Small intestine (tissue), 7 donors: ENCODE measurements at regions not wholly inside any gene's neighbourhood (a gene's known extent, or its start where the extent isn't known, plus 50 kb on each side); places are given as distances from the start of the nearest gene placed in this dataset.
"Not testable (repeated sequence)": the region's sequence is repeated elsewhere in the genome, so short reads cannot be mapped to it uniquely, and the experiment has no call there.

Source experiments
- DNase-seq, 2 donors: peaks; one replicate each; pipeline versions ENCODE4 v3.0.0 to v3.0.0-alpha.2; 2013
- FAIRE-seq: peaks from 2 replicates; lab custom pipeline; 2012; peaks lifted over from hg19 to GRCh38; lab: Jason Lieb, UNC
- H3K27ac ChIP-seq, 3 donors: one replicate each; pipeline ENCODE4 v1.5.1; 2013; ENCODE audit warnings: low read length in 2 of 3, mild to moderate bottlenecking in 2 of 3, control low read depth in 1 of 3, inconsistent platforms in 1 of 3, low read depth in 1 of 3, moderate library complexity in 1 of 3
- H3K27me3 ChIP-seq, 3 donors: one replicate each; pipeline ENCODE4 v1.6.1; 2013; ENCODE audit warnings: low read length in 3 of 3, inconsistent platforms in 1 of 3; ENCODE audit not compliant: control insufficient read depth in 3 of 3, insufficient read depth in 3 of 3
- H3K36me3 ChIP-seq, 3 donors: one replicate each; pipeline ENCODE4 v1.6.1; 2013; ENCODE audit warnings: low read length in 3 of 3, inconsistent platforms in 1 of 3, low read depth in 1 of 3, mild to moderate bottlenecking in 1 of 3, moderate library complexity in 1 of 3; ENCODE audit not compliant: control insufficient read depth in 3 of 3, insufficient read depth in 2 of 3
- H3K4me1 ChIP-seq, 3 donors: one replicate each; pipeline ENCODE4 v1.6.1; 2013; ENCODE audit warnings: low read length in 2 of 3, inconsistent platforms in 1 of 3, low read depth in 1 of 3, mild to moderate bottlenecking in 1 of 3, moderate library complexity in 1 of 3; ENCODE audit not compliant: control insufficient read depth in 3 of 3, insufficient read depth in 2 of 3
- H3K4me3 ChIP-seq, 3 donors: one replicate each; pipeline ENCODE4 v1.5.1; 2013; ENCODE audit warnings: low read length in 3 of 3, control low read depth in 1 of 3, inconsistent platforms in 1 of 3, low read depth in 1 of 3, mild to moderate bottlenecking in 1 of 3, moderate library complexity in 1 of 3
- H3K9me3 ChIP-seq, 2 donors: one replicate each; pipeline ENCODE4 v1.6.1; 2013; ENCODE audit warnings: low read depth in 1 of 2, low read length in 1 of 2; ENCODE audit not compliant: control insufficient read depth in 2 of 2, insufficient read depth in 1 of 2
- WGBS, 3 donors: extraction: QIAGEN DNeasy Blood & Tissue Kit; methylation state at CpG; one replicate each; pipeline ENCODE4 v1.1.7; 2013; 5-methylcytosine and 5-hydroxymethylcytosine counted together
- donor health status: healthy with polysubstance abuse.
- donor health status: control.
- donor health status: control.
- donor health status: Bipolar disorder and iron deficiency.
- donor health status: healthy.

GRCh38 chr9:39551544-39551943, 196.1 kb downstream of the SPATA31A1 start:
- H3K4me1 ChIP-seq, H3K36me3 ChIP-seq, H3K27ac ChIP-seq, H3K9me3 ChIP-seq, DNase-seq, H3K27me3 ChIP-seq, FAIRE-seq, H3K4me3 ChIP-seq: not testable (repeated sequence)
- 79 to 100% (median 95%) methylated on average over 1 of the region's 1 CpG for WGBS, 3 donors

DNA sequence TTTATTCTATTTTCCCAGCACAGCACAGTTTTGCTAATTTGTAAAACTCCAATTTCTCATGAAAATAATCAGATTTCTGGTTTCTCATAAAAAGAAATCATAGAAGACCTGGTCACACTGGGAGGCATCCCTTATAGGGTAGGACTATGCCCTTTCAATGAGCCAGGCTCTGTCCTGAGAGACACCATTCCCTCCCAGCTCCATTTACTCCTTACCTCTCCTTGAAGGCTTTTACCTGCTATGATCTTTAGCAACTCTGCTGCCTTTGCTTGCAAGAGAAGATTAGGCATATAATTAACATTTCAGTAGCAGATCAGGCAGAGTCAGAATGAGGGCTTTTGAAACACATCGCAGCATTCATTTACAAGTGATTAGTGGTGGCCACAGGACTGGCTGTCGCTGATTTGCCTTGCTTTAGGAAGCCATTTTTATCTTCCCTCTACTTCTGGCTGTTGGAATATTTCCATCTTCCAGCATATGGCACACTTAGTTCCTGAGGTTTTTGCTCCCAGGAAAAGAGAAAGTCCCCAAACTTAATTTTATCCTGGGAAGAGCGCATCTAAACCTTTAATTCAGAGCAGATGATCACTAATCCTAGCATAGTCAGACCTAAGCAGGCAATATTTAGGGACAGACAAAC, 196.9 kb downstream of the SPATA31A1 start:
- H3K9me3 ChIP-seq, H3K4me3 ChIP-seq, FAIRE-seq, H3K4me1 ChIP-seq, DNase-seq, H3K27ac ChIP-seq, H3K27me3 ChIP-seq, H3K36me3 ChIP-seq: not testable (repeated sequence)
- 28 to 43% (median 29%) methylated on average over 2 to 3 of the region's 3 CpGs for WGBS, 3 donors

DNA sequence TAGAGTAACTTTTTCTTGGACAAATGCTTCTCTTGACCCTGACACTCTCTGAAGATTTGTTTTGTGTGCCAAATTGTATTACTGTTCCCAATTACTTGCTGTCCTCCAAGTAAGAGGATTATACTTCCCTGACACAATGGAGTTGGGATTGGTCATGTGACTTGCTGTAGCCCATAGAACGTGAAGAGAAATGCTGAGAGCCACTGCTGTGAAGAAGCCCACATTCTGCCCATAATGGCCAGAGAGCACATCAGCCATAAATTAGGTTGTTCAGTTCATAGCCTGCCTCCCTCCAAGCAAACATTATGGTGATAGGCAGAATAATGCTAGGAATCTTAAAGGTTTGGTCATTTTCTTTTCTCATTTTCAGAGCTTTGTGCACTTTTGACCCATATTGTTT, 198.9 kb downstream of the SPATA31A1 start:
- not testable (repeated sequence) for H3K27ac ChIP-seq, H3K4me3 ChIP-seq, H3K27me3 ChIP-seq, FAIRE-seq, H3K36me3 ChIP-seq, DNase-seq, H3K9me3 ChIP-seq, H3K4me1 ChIP-seq
- 33 to 55% (median 53%) methylated on average over 1 of the region's 1 CpG for WGBS, 3 donors

GRCh38 chr9:39559384-39559783, 203.9 kb downstream of the SPATA31A1 start:
- H3K27me3 ChIP-seq, H3K9me3 ChIP-seq, H3K36me3 ChIP-seq, H3K4me1 ChIP-seq, FAIRE-seq, H3K27ac ChIP-seq, DNase-seq, H3K4me3 ChIP-seq: not testable (repeated sequence)
- WGBS, 3 donors, result 80 to 84% (median 82%) methylated on average over 8 of the region's 8 CpGs

DNA sequence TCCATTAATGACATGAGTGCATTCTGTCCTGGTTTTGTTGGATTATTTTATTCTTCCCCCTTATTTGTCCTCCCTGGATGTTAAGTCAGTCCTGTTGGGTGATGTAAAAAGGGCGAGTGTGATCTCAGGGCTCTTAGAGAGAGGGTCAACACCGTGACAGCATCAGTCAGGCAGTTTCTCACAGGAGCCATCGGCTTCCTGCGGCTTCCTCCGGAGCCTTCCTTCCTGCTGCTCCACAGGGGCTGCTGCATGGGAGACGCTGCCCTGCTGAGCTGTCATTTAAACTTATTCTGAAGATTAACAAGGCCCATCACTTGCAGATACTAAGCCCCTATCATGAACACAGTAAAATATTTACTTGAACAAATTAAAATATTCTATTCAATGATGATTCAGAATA, 211.3 kb downstream of the SPATA31A1 start:
- not testable (repeated sequence) for H3K4me1 ChIP-seq, H3K4me3 ChIP-seq, H3K36me3 ChIP-seq, DNase-seq, H3K9me3 ChIP-seq, H3K27me3 ChIP-seq, FAIRE-seq, H3K27ac ChIP-seq
- WGBS, 3 donors, result 15 to 19% (median 16%) methylated on average over 6 of the region's 6 CpGs

DNA sequence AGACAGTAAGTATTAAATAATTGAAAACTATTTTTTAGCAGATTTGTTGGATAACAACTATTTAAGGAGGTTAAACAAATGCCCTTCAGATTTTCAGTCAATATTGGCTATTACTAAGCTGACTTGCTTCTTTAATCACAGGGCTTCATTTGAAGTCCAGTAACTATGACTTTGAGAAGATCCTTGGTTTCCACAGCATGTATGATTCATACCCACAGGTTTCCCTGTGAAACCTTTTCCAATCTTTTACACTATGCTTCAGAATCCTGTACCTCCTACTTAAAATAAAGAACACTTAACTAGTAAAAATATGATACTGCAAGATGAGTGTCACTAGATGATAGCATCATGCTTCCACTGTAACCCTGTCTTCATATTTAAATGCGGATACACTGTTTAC, 211.9 kb downstream of the SPATA31A1 start:
- not testable (repeated sequence) for H3K9me3 ChIP-seq, H3K4me3 ChIP-seq, DNase-seq, H3K27me3 ChIP-seq, FAIRE-seq, H3K4me1 ChIP-seq, H3K27ac ChIP-seq, H3K36me3 ChIP-seq
- 91 to 97% (median 92%) methylated on average over 1 of the region's 1 CpG for WGBS, 3 donors

DNA sequence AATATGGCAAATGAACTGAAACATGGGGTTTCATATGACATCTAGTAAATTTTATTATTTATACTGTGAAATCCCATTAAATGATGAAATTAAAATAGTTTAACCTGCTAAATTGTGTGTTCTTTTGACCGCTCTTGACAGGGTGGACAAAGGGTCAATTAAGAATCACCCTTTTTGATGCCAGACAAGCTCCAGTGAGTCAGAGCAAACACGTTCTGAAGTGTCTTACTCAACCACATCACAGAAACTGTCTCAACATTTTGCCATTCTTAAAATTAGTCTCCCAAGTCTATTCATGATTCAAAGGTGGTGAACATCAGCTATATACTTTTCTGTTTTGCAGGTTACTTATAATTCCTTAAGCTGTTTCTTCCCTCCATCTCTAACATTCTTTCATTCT, 213.4 kb downstream of the SPATA31A1 start:
- H3K9me3 ChIP-seq, DNase-seq, H3K36me3 ChIP-seq, H3K4me1 ChIP-seq, H3K27ac ChIP-seq, FAIRE-seq, H3K27me3 ChIP-seq, H3K4me3 ChIP-seq: not testable (repeated sequence)
- WGBS, 3 donors, result 85 to 100% (median 85%) methylated on average over 1 of the region's 2 CpGs

DNA sequence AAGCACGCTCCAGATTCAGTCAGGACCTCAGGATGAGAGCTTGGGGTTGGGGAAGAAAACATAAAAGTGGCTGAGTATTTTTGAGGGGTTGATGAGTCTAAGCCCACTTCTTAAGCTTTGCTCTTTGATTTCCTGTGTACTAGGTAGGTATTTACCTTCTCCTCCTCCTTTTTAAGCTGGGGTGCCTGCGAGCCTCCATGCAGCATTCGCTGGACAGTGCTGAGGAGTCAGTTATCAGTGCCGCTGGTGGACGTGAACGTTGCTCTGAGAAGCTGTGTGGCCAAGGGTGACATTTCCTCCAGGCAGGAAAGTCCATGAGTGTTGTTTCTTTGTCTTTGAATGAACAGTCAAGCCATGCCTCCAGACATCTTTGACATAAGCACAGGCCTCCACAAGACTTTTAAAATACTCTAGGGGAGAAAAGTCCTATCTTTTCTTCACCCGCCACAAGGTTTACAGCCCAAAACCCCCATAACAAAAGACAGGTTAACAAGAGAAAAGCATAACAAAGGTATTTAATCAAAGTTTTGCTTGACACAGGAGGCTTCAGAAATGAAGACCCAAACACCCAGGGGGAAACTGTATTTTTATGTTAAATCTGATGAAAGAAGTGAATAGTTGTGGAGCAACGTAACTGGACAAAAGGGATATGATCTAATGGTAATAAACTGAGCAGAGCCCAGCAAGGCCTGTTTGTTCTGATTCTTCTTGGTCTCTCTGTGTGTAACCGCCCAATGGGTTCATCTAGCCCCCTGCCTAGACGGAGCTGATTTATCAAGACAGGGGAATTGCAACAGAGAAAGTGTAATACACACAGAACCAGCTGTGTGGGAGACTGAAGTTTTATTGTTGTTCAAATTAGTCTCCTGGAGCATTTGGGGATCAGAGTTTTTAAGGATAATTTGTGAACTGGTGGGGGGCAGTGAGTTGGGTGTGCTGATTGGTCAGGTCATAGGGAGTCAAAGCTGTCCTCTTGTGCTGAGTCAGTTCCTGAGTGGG, 217.9 kb downstream of the SPATA31A1 start:
- WGBS, 3 donors, result 52 to 68% (median 60%) methylated on average over 2 to 3 of the region's 10 CpGs
- not testable (repeated sequence) for H3K27me3 ChIP-seq, DNase-seq, H3K4me3 ChIP-seq, H3K4me1 ChIP-seq, H3K27ac ChIP-seq, H3K36me3 ChIP-seq, H3K9me3 ChIP-seq, FAIRE-seq
